ENCODE measurements at regions not wholly inside any gene's neighbourhood (a gene's known extent, or its start where the extent isn't known, plus 50 kb on each side); places are given as distances from the start of the nearest gene placed in this dataset.

- Histone ChIP-seq H3K9ac (ENCODE audit: low read length) (no peak overlapping the region), H3K9me3 (ENCODE audit: insufficient read depth, low read depth, low read length) (no peaks in the 10 kb centered on the region), H2AFZ (ENCODE audit: low read depth, low read length) (peak overlapping the region; percentile 28), H3K36me3 (ENCODE audit: insufficient read depth, low read length) (no peaks in the 10 kb centered on the region), H3K4me1 (ENCODE audit: insufficient read depth, low read length) (no peaks in the 10 kb centered on the region), H3K79me2 (ENCODE audit: insufficient read depth, low read length) (no peaks in the 10 kb centered on the region), H3K4me3 (ENCODE audit: insufficient read depth, low read depth, low read length) (no peak overlapping the region), H3K27me3 (ENCODE audit: insufficient read depth, low read length) (no peaks in the 10 kb centered on the region), H4K20me1 (ENCODE audit: insufficient read depth, low read length) (no peaks in the 10 kb centered on the region), H3K4me2 (ENCODE audit: low read length) (no peak overlapping the region), H3K27ac (ENCODE audit: low read depth, low read length) (no peak overlapping the region)
- H3K4me3 Mint-ChIP-seq (ENCODE audit: unreplicated experiment): no peak overlapping the region
- H3K9me3 Mint-ChIP-seq (ENCODE audit: unreplicated experiment): no peaks in the 10 kb centered on the region
- FAIRE-seq (no peak), DNase-seq (ENCODE audit: low read depth) (peak; percentile 6)
- no peaks in the 10 kb centered on the region for H3K27me3 Mint-ChIP-seq (ENCODE audit: low read depth, unreplicated experiment)
- no peak for TF ChIP-seq EZH2 (IDR thresholded peaks at IDR 0.05; ENCODE audit: insufficient read depth, low read length)
- no peak for TF ChIP-seq CTCF (IDR thresholded peaks at IDR 0.05; ENCODE audit: insufficient read depth, low read depth, low read length)
- peaks cover 11% of the 10 kb centered on the region for H3K4me1 Mint-ChIP-seq (ENCODE audit: low read depth, unreplicated experiment)
- H3K27ac Mint-ChIP-seq (ENCODE audit: unreplicated experiment): peak overlapping the region; percentile 55
- H3K36me3 Mint-ChIP-seq (ENCODE audit: low read depth, unreplicated experiment): no peaks in the 10 kb centered on the region
Measured at GRCh38 chr9:12933957-12934356, 159.1 kb downstream of the LURAP1L start.

GRCh38 chr9:12934545-12935272, 159.9 kb downstream of the LURAP1L start:
- no peak overlapping the region for H3K27ac ChIP-seq (ENCODE audit: low read depth, low read length)
- no peaks in the 10 kb centered on the region for H3K27me3 Mint-ChIP-seq (ENCODE audit: low read depth, unreplicated experiment)
- no peak for DNase-seq (ENCODE audit: low read depth)

More at GRCh38 chr9:12934545-12935272, 159.9 kb downstream of the LURAP1L start:
- H3K4me1 Mint-ChIP-seq (ENCODE audit: low read depth, unreplicated experiment): peaks cover 11% of the 10 kb centered on the region
- TF ChIP-seq CTCF (IDR thresholded peaks at IDR 0.05; ENCODE audit: insufficient read depth, low read depth, low read length): no peak
- no peak for TF ChIP-seq EZH2 (IDR thresholded peaks at IDR 0.05; ENCODE audit: insufficient read depth, low read length)
- no peak for FAIRE-seq
- no peaks in the 10 kb centered on the region for H4K20me1 ChIP-seq (ENCODE audit: insufficient read depth, low read length)
- H3K27me3 ChIP-seq (ENCODE audit: insufficient read depth, low read length): no peaks in the 10 kb centered on the region
- H3K9ac ChIP-seq (ENCODE audit: low read length): no peak overlapping the region
- no peaks in the 10 kb centered on the region for H3K9me3 Mint-ChIP-seq (ENCODE audit: unreplicated experiment)
- no peaks in the 10 kb centered on the region for H3K4me1 ChIP-seq (ENCODE audit: insufficient read depth, low read length)
- no peak overlapping the region for H3K4me2 ChIP-seq (ENCODE audit: low read length)
- no peaks in the 10 kb centered on the region for H3K36me3 Mint-ChIP-seq (ENCODE audit: low read depth, unreplicated experiment)
- H2AFZ ChIP-seq (ENCODE audit: low read depth, low read length): no peak overlapping the region
- no peaks in the 10 kb centered on the region for H3K36me3 ChIP-seq (ENCODE audit: insufficient read depth, low read length)
- H3K79me2 ChIP-seq (ENCODE audit: insufficient read depth, low read length): no peaks in the 10 kb centered on the region
- H3K4me3 ChIP-seq (ENCODE audit: insufficient read depth, low read depth, low read length): no peak overlapping the region
- H3K9me3 ChIP-seq (ENCODE audit: insufficient read depth, low read depth, low read length): no peaks in the 10 kb centered on the region
- no peak overlapping the region for H3K4me3 Mint-ChIP-seq (ENCODE audit: unreplicated experiment)
- no peak overlapping the region for H3K27ac Mint-ChIP-seq (ENCODE audit: unreplicated experiment)
